Sigmoid colon (tissue), 6 donors: ENCODE measurements at regions not wholly inside any gene's neighbourhood (a gene's known extent, or its start where the extent isn't known, plus 50 kb on each side); places are given as distances from the start of the nearest gene placed in this dataset.
A peak's percentile ranks its signal among the peaks of the same experiment; 100 is the strongest.
"Not testable (repeated sequence)": the region's sequence is repeated elsewhere in the genome, so short reads cannot be mapped to it uniquely, and the experiment has no call there.

Experiments
- DNase-seq: peaks from one replicate; pipeline ENCODE4 v3.0.0-alpha.2; 2019
- H3K27ac ChIP-seq, 4 donors: fragments of 200-600 bp; sonication (generic); one replicate each; pipeline ENCODE4 v1.5.1; 2016 to 2019; ENCODE audit warnings: mild to moderate bottlenecking in 1 of 4
- H3K27me3 ChIP-seq, 3 donors: fragments of 200-600 bp; sonication (generic); one replicate each; pipeline ENCODE4 v1.5.1; 2019; ENCODE audit warnings: mild to moderate bottlenecking in 1 of 3
- H3K36me3 ChIP-seq, 4 donors: fragments of 200-600 bp; sonication (generic); one replicate each; pipeline ENCODE4 v1.5.1; 2016 to 2019
- H3K4me1 ChIP-seq, 4 donors: fragments of 200-600 bp; sonication (generic); one replicate each; pipeline ENCODE4 v1.5.1; 2017 to 2019
- H3K4me3 ChIP-seq, 4 donors: fragments of 200-600 bp; sonication (generic); one replicate each; pipeline ENCODE4 v1.5.1; 2017 to 2019; ENCODE audit warnings: mild to moderate bottlenecking in 2 of 4, moderate library complexity in 1 of 4
- H3K9me3 ChIP-seq, 4 donors: fragments of 200-600 bp in 3 of 4; sonication (generic) in 3 of 4; one replicate each; pipeline versions ENCODE4 v1.5.1 to v1.6.1; 2013 to 2019
- CTCF ChIP-seq, 4 experiments: fragments of 450-650 bp in 3 of 4; fragments of 200-600 bp in 1 of 4; IDR thresholded peaks; one replicate each; pipeline ENCODE4 v1.5.1; 2016 to 2019; ENCODE audit warnings: antibody characterized with exemption in 4 of 4, mild to moderate bottlenecking in 3 of 4, moderate library complexity in 2 of 4
- EP300 ChIP-seq, 4 donors: sonication (generic); formaldehyde crosslinking; IDR thresholded peaks; one replicate each; pipeline ENCODE4 v1.6.1; 2017; ENCODE audit warnings: antibody characterized with exemption in 4 of 4
- POLR2A ChIP-seq, 2 donors: fragments of 450-650 bp; IDR thresholded peaks; one replicate each; pipeline ENCODE4 v1.6.1; 2016; ENCODE audit warnings: antibody characterized with exemption in 2 of 2, mild to moderate bottlenecking in 2 of 2, moderate library complexity in 2 of 2
- POLR2AphosphoS5 ChIP-seq, 4 donors: sonication (generic); formaldehyde crosslinking; IDR thresholded peaks; one replicate each; pipeline ENCODE4 v1.6.1; 2017; ENCODE audit warnings: antibody characterized with exemption in 4 of 4
- WGBS, 2 donors: extraction: QIAGEN DNeasy Blood & Tissue Kit; methylation state at CpG; one replicate each; pipeline ENCODE4 v1.1.7; 2013; 5-methylcytosine and 5-hydroxymethylcytosine counted together
- intact Hi-C: fragments of 100-400 bp; cut with DNase I; formaldehyde crosslinking; loops from one replicate; pipeline ENCODE4 v1.15.1; 2023
- donor health status: healthy with polysubstance abuse.
- donor health status: healthy.

- no peak overlapping the region for H3K27ac ChIP-seq
- H3K4me3 ChIP-seq = no peak overlapping the region
- no peaks in the 10 kb centered on the region for H3K27me3 ChIP-seq
- intact Hi-C loops = no loop called here
- peak; percentile 24 for DNase-seq
- TF ChIP-seq EP300 (IDR thresholded peaks at IDR 0.05) = no peak
- no peak for TF ChIP-seq POLR2AphosphoS5 (IDR thresholded peaks at IDR 0.05)
- TF ChIP-seq POLR2A (IDR thresholded peaks at IDR 0.05) = no peak
- TF ChIP-seq CTCF (IDR thresholded peaks at IDR 0.05) = no peak
- peaks cover 0 to 4% (median 1%) of the 10 kb centered on the region in 4 donors for H3K9me3 ChIP-seq
- WGBS, 2 donors = 70 to 79% methylated on average over 7 of the region's 7 CpGs
- no peaks in the 10 kb centered on the region for H3K4me1 ChIP-seq
- no peaks in the 10 kb centered on the region for H3K36me3 ChIP-seq
These were observed 67.7 kb upstream of the STC2 start for GRCh38 chr5:173395933-173396308.

GRCh38 chr5:173395257-173395932, 67.2 kb upstream of the STC2 start:
- no peak for TF ChIP-seq EP300 (IDR thresholded peaks at IDR 0.05)
- no peak for TF ChIP-seq CTCF (IDR thresholded peaks at IDR 0.05)
- Histone ChIP-seq H3K36me3 (no peaks in the 10 kb centered on the region), H3K9me3 (peaks cover 0 to 4% (median 1%) of the 10 kb centered on the region in 4 donors), H3K27me3 (no peaks in the 10 kb centered on the region), H3K4me1 (no peaks in the 10 kb centered on the region), H3K27ac (no peak overlapping the region), H3K4me3 (no peak overlapping the region)
- intact Hi-C loops = no loop called here
- 67 to 77% methylated on average over 6 of the region's 6 CpGs for WGBS, 2 donors
- peak; percentile 48 for DNase-seq

- Histone ChIP-seq H3K4me3 (no peak overlapping the region), H3K27ac (no peak overlapping the region), H3K9me3 (peaks cover 0 to 4% (median 1%) of the 10 kb centered on the region in 4 donors), H3K36me3 (no peaks in the 10 kb centered on the region), H3K4me1 (no peaks in the 10 kb centered on the region), H3K27me3 (no peaks in the 10 kb centered on the region)
- peak; percentile 36 for DNase-seq
- 65 to 75% methylated on average over 4 of the region's 4 CpGs for WGBS, 2 donors
- TF ChIP-seq CTCF (IDR thresholded peaks at IDR 0.05) (no peak), POLR2A (IDR thresholded peaks at IDR 0.05) (no peak), EP300 (IDR thresholded peaks at IDR 0.05) (no peak), POLR2AphosphoS5 (IDR thresholded peaks at IDR 0.05) (no peak)
- intact Hi-C loops = no loop called here
These were observed 66.5 kb upstream of the STC2 start for GRCh38 chr5:173394701-173395100.

- TF ChIP-seq POLR2A (IDR thresholded peaks at IDR 0.05) (no peak), EP300 (IDR thresholded peaks at IDR 0.05) (no peak), CTCF (IDR thresholded peaks at IDR 0.05) (no peak), POLR2AphosphoS5 (IDR thresholded peaks at IDR 0.05) (no peak)
- intact Hi-C loops = no loop called here
- Histone ChIP-seq H3K4me1 (no peaks in the 10 kb centered on the region), H3K9me3 (peaks cover 0 to 4% (median 1%) of the 10 kb centered on the region in 4 donors), H3K27me3 (no peaks in the 10 kb centered on the region), H3K36me3 (no peaks in the 10 kb centered on the region), H3K27ac (no peak overlapping the region), H3K4me3 (no peak overlapping the region)
- DNase-seq = peak; percentile 8
These were observed 64.0 kb upstream of the STC2 start for GRCh38 chr5:173392172-173392571.

- H3K4me3 ChIP-seq = no peak overlapping the region
- 80 to 82% methylated on average over 7 of the region's 7 CpGs for WGBS, 2 donors
- peaks cover 0 to 4% (median 1%) of the 10 kb centered on the region in 4 donors for H3K9me3 ChIP-seq
- TF ChIP-seq POLR2AphosphoS5 (IDR thresholded peaks at IDR 0.05) (no peak), POLR2A (IDR thresholded peaks at IDR 0.05) (no peak), CTCF (IDR thresholded peaks at IDR 0.05) (no peak), EP300 (IDR thresholded peaks at IDR 0.05) (no peak)
- no peak overlapping the region for H3K27ac ChIP-seq
- H3K4me1 ChIP-seq = no peaks in the 10 kb centered on the region
- H3K36me3 ChIP-seq = no peaks in the 10 kb centered on the region
- DNase-seq = no peak
- intact Hi-C loops = no loop called here
- no peaks in the 10 kb centered on the region for H3K27me3 ChIP-seq
These were observed 62.8 kb upstream of the STC2 start for GRCh38 chr5:173391031-173391430.

- intact Hi-C loops, DNase-seq, H3K4me3 ChIP-seq, H3K9me3 ChIP-seq, H3K27me3 ChIP-seq, H3K27ac ChIP-seq, H3K36me3 ChIP-seq, H3K4me1 ChIP-seq: not testable (repeated sequence)
- WGBS, 2 donors = 81 to 83% methylated on average over 2 of the region's 2 CpGs
These were observed 59.1 kb upstream of the STC2 start for GRCh38 chr5:173387293-173387692.
